ENCODE measurements at regions not wholly inside any gene's neighbourhood (a gene's known extent, or its start where the extent isn't known, plus 50 kb on each side); places are given as distances from the start of the nearest gene placed in this dataset.
A peak's percentile ranks its signal among the peaks of the same experiment; 100 is the strongest.

GRCh38 chr6:139990026-139990686 lies 615.7 kb upstream of the CITED2 start:
- peak; percentile 51 for DNase-seq

- DNase-seq: no peak
These were observed 614.2 kb upstream of the CITED2 start for GRCh38 chr6:139988685-139989084.

GRCh38 chr6:139987091-139987490 lies 612.6 kb upstream of the CITED2 start:
- no peak for DNase-seq

GRCh38 chr6:139985236-139985815 lies 610.9 kb upstream of the CITED2 start:
- no peak for DNase-seq

GRCh38 chr6:139984317-139984716 lies 609.9 kb upstream of the CITED2 start:
- no peak for DNase-seq

- DNase-seq: no peak
These were observed 609.3 kb upstream of the CITED2 start for GRCh38 chr6:139983555-139984276.

- no peak for DNase-seq
These were observed 608.3 kb upstream of the CITED2 start for GRCh38 chr6:139982652-139983295.

- DNase-seq: no peak
These were observed 607.7 kb upstream of the CITED2 start for GRCh38 chr6:139982195-139982594.

- peak; percentile 26 for DNase-seq
These were observed 607.3 kb upstream of the CITED2 start for GRCh38 chr6:139981768-139982181.

GRCh38 chr6:139981066-139981624 lies 606.7 kb upstream of the CITED2 start:
- DNase-seq: peak; percentile 22

- DNase-seq: peak; percentile 55
These were observed 606.2 kb upstream of the CITED2 start for GRCh38 chr6:139980631-139981030.

- no peak for DNase-seq
These were observed 604.7 kb upstream of the CITED2 start for GRCh38 chr6:139979021-139979725.

- peak; percentile 30 for DNase-seq
These were observed 603.5 kb upstream of the CITED2 start for GRCh38 chr6:139977887-139978332.

- peak; percentile 88 for DNase-seq
These were observed 599.4 kb upstream of the CITED2 start for GRCh38 chr6:139973669-139974344.

GRCh38 chr6:139972116-139972515 lies 597.7 kb upstream of the CITED2 start:
- no peak for DNase-seq

- DNase-seq: peak; percentile 34
These were observed 596.1 kb upstream of the CITED2 start for GRCh38 chr6:139970591-139970991.

GRCh38 chr6:139967497-139967896 lies 593.0 kb upstream of the CITED2 start:
- DNase-seq: no peak

GRCh38 chr6:139965393-139965792 lies 590.9 kb upstream of the CITED2 start:
- DNase-seq: no peak

GRCh38 chr6:139964737-139965136 lies 590.3 kb upstream of the CITED2 start:
- DNase-seq: no peak

- peak; percentile 39 for DNase-seq
These were observed 588.4 kb upstream of the CITED2 start for GRCh38 chr6:139962654-139963347.

- no peak for DNase-seq
These were observed 586.7 kb upstream of the CITED2 start for GRCh38 chr6:139961190-139961589.

Data from OCI-M1 (cell line).